H1 (cell line): ENCODE measurements at regions not wholly inside any gene's neighbourhood (a gene's known extent, or its start where the extent isn't known, plus 50 kb on each side); places are given as distances from the start of the nearest gene placed in this dataset.

Experiments used
- CHD7 ChIP-seq: fragments of 300-600 bp; sonication (generic); IDR thresholded peaks from 2 replicates; pipeline ENCODE4 v1.7.1; 2012; ENCODE audit warnings: low read length, moderate library complexity, mild to moderate bottlenecking, inconsistent platforms; ENCODE audit not compliant: insufficient replicate concordance
- CREB1 ChIP-seq: IDR thresholded peaks from 2 replicates; pipeline ENCODE4 v1.6.1; 2012; ENCODE audit warnings: inconsistent platforms
- E2F6 ChIP-seq: IDR thresholded peaks from 2 replicates; pipeline ENCODE4 v1.6.1; 2012; ENCODE audit warnings: inconsistent platforms
- KDM1A ChIP-seq: fragments of 200-600, 300-600 bp; sonication (generic); IDR thresholded peaks from 2 replicates; pipeline ENCODE4 v1.7.1; 2016; ENCODE audit warnings: mild to moderate bottlenecking, low read length, borderline replicate concordance
- TEAD4 ChIP-seq: IDR thresholded peaks from 2 replicates; pipeline ENCODE4 v1.6.1; 2012; ENCODE audit warnings: low read depth, low read length, inconsistent platforms, mixed read lengths

GRCh38 chr6:50913105-50913770, 94.6 kb downstream of the TFAP2B start (continued):
- TF ChIP-seq KDM1A, result no peak
- TF ChIP-seq CHD7, result no peak
- TF ChIP-seq TEAD4, result no peak
- TF ChIP-seq CREB1, result no peak
- TF ChIP-seq E2F6, result no peak
